Retinal pigment epithelial cell (primary cell): ENCODE measurements at regions not wholly inside any gene's neighbourhood (a gene's known extent, or its start where the extent isn't known, plus 50 kb on each side); places are given as distances from the start of the nearest gene placed in this dataset.

Experiments used
- DNase-seq: peaks from one replicate; pipeline ENCODE4 v3.0.0-alpha.2; 2010; ENCODE audit warnings: low read depth
- H3K4me3 ChIP-seq: 2 replicates; pipeline ENCODE4 v1.5.1; 2011; ENCODE audit warnings: mild to moderate bottlenecking, low read length, control low read depth, moderate library complexity
- TF ChIP-seq, protein P1 (sequence below): conservative IDR thresholded peaks from 2 replicates; pipeline ENCODE4 v1.5.1; 2011; ENCODE audit warnings: low read depth, low read length, control low read depth, inconsistent platforms

- peak; percentile 29 for DNase-seq
- TF ChIP-seq, protein P1, sequence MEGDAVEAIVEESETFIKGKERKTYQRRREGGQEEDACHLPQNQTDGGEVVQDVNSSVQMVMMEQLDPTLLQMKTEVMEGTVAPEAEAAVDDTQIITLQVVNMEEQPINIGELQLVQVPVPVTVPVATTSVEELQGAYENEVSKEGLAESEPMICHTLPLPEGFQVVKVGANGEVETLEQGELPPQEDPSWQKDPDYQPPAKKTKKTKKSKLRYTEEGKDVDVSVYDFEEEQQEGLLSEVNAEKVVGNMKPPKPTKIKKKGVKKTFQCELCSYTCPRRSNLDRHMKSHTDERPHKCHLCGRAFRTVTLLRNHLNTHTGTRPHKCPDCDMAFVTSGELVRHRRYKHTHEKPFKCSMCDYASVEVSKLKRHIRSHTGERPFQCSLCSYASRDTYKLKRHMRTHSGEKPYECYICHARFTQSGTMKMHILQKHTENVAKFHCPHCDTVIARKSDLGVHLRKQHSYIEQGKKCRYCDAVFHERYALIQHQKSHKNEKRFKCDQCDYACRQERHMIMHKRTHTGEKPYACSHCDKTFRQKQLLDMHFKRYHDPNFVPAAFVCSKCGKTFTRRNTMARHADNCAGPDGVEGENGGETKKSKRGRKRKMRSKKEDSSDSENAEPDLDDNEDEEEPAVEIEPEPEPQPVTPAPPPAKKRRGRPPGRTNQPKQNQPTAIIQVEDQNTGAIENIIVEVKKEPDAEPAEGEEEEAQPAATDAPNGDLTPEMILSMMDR: no peak
- H3K4me3 ChIP-seq: no peak overlapping the region
Observed at GRCh38 chr1:177586429-177586828, 383.4 kb downstream of the SEC16B start.

DNA sequence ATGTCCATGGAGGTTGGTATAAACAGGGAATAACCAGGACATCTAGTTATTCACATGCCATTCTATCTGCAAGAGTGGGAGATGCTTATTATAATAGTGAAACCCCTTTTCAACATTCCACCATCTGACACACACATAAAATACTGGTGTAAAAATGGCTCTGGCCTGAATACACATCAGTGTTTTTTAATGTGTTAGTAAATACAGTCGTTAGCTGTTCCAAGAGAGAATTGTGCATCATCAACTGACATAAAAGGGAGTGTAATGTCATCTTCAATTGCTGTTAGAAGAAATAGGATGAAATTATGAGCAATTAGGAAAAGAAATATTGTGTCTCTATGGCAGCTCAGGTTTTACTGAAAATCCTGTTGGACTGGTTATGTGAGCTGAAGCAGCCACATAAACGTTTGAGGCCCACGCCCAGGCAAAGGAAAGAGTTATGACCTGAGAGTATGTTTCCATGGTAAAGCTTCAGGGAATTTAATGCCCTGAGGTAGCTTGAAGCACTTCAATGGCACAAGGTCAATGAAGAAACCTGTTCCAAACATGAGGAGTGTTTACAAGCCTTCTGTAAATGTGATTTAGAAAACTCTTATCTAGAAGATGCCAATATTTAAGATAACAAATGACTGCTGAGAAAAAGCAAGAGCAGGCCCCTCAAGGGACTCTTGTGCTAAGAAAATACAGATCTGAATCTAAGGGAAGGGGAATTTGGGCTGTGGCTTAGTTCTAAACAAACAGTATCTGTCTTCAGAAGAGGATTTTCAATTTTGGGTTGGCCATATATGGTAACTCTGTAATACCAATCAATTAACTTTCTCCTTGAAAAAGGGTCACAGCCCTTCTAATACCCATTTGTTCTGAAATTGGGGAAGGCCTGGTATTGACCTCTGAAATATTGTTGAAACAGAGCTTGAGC lies 384.3 kb downstream of the SEC16B start:
- H3K4me3 ChIP-seq: no peak overlapping the region
- DNase-seq: no peak
- TF ChIP-seq, protein P1: no peak

GRCh38 chr1:177573901-177574300 lies 396.0 kb downstream of the SEC16B start:
- DNase-seq: no peak
- H3K4me3 ChIP-seq: no peak overlapping the region
- TF ChIP-seq, protein P1: no peak

DNA sequence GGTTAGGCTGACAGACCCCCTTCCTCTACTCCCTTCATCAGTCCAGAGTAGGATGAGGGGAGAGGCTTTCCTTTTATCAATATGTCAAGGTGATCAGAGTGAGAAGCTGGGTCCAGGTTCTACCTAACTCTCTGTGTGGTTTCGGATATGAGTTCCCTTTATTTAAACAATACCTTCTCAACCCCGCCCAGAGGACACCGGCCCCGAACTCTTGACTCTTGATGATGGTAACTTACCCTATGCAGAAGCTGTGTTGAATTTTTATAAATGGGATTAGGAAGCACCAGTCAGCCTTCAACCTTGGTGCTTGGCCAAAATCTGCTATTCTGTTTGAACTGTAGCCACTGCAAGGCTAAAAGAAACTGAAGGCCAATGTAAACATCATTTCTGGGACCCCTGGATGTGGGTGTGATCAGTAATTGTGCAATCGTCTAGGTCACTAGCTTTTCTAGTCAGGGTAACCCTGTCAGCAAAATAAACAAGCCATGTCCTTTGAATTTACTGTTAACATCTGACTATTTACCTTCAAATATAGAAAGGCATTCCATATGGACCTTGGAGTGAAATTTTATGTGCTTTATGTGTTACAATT lies 398.3 kb downstream of the SEC16B start:
- TF ChIP-seq, protein P1: no peak
- no peak overlapping the region for H3K4me3 ChIP-seq
- DNase-seq: no peak

GRCh38 chr1:177571076-177571475 lies 398.8 kb downstream of the SEC16B start:
- TF ChIP-seq, protein P1: no peak
- DNase-seq: no peak
- H3K4me3 ChIP-seq: no peak overlapping the region

DNA sequence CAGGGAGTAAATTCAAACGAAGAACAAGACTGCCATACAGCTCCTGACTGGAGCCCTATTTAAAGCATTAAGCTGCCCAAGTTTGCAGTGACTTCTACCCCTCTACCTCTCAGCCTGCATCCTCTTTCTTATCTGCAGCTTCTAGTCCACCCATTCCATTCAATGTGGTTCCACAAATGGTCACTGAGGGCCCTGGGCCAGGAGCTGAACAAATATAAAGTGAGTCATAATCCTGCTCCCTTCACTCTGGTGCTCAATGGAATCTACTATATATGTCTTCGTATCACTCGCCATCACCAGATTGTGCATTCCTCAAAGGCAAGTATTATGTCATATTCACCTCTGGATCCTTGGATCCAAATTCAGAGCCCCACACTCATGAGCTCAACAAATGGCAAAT lies 398.7 kb downstream of the BRINP2 start:
- no peak overlapping the region for H3K4me3 ChIP-seq
- TF ChIP-seq, protein P1: no peak
- no peak for DNase-seq

DNA sequence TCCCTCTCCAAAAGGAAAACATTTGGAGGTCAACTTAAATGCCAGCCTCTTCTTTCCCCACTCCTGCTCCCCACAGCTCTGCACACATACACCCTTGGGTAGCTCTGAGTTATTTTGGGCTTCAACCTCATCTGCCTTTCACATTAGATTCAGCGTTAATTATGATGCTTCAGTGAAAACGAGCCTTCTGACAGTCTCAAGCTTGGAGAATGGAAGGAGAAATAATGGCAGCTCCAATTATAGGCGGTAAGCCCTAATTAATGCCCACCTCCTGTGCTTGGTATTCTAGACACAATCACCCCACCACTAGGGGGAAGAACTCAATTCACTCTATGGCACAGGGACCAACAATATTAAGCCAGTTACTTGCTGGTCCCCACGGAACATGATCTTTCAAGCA lies 397.9 kb downstream of the BRINP2 start:
- no peak for DNase-seq
- TF ChIP-seq, protein P1: peak; percentile 19

More for the DNA sequence above, 397.9 kb downstream of the BRINP2 start:
- no peak overlapping the region for H3K4me3 ChIP-seq
